HG02623 (cell line): ENCODE measurements at regions not wholly inside any gene's neighbourhood (a gene's known extent, or its start where the extent isn't known, plus 50 kb on each side); places are given as distances from the start of the nearest gene placed in this dataset.
"Not testable (repeated sequence)": the region's sequence is repeated elsewhere in the genome, so short reads cannot be mapped to it uniquely, and the experiment has no call there.

Experiments
- ATAC-seq: cut with Tn5 transposase; IDR thresholded peaks from one replicate; pipeline ENCODE4 v1.9.1; 2021; ENCODE audit warnings: moderate library complexity; ENCODE audit not compliant: unreplicated experiment

- no peak for ATAC-seq
These were observed 131.8 kb upstream of the GHITM start for GRCh38 chr10:84007482-84007881.

- ATAC-seq = no peak
These were observed 130.4 kb upstream of the GHITM start for GRCh38 chr10:84008878-84009277.

- no peak for ATAC-seq
These were observed 126.9 kb upstream of the GHITM start for GRCh38 chr10:84012431-84012830.

- ATAC-seq = peak; percentile 96
These were observed 126.4 kb upstream of the GHITM start for GRCh38 chr10:84012831-84013458.

- no peak for ATAC-seq
These were observed 123.3 kb upstream of the GHITM start for GRCh38 chr10:84015877-84016595.

GRCh38 chr10:84018826-84019225 is 120.5 kb upstream of the GHITM start:
- ATAC-seq = no peak

GRCh38 chr10:84019854-84020458 is 119.4 kb upstream of the GHITM start:
- ATAC-seq = not testable (repeated sequence)

- no peak for ATAC-seq
These were observed 112.5 kb upstream of the GHITM start for GRCh38 chr10:84026821-84027257.

GRCh38 chr10:84029840-84030239 is 109.5 kb upstream of the GHITM start:
- ATAC-seq = no peak

- no peak for ATAC-seq
These were observed 101.3 kb upstream of the GHITM start for GRCh38 chr10:84038035-84038434.

- ATAC-seq = no peak
These were observed 99.4 kb upstream of the GHITM start for GRCh38 chr10:84039957-84040356.

- ATAC-seq = no peak
These were observed 91.9 kb upstream of the GHITM start for GRCh38 chr10:84047258-84048010.

GRCh38 chr10:84049645-84050011 is 89.7 kb upstream of the GHITM start:
- ATAC-seq = no peak

- no peak for ATAC-seq
These were observed 85.7 kb upstream of the GHITM start for GRCh38 chr10:84053626-84054025.

GRCh38 chr10:84054743-84055142 is 84.6 kb upstream of the GHITM start:
- ATAC-seq = no peak

- ATAC-seq = no peak
These were observed 79.8 kb upstream of the GHITM start for GRCh38 chr10:84059526-84059925.

- ATAC-seq = no peak
These were observed 75.9 kb upstream of the GHITM start for GRCh38 chr10:84063440-84063839.

- no peak for ATAC-seq
These were observed 73.3 kb upstream of the GHITM start for GRCh38 chr10:84065804-84066601.

GRCh38 chr10:84074521-84074920 is 64.8 kb upstream of the GHITM start:
- ATAC-seq = no peak

- no peak for ATAC-seq
These were observed 63.9 kb upstream of the GHITM start for GRCh38 chr10:84075226-84076046.
